SK-N-MC (cell line): ENCODE measurements at regions not wholly inside any gene's neighbourhood (a gene's known extent, or its start where the extent isn't known, plus 50 kb on each side); places are given as distances from the start of the nearest gene placed in this dataset.

ENCODE experiments used
- DNase-seq: peaks from one replicate; pipeline ENCODE4 v3.0.0-alpha.2; 2011; ENCODE audit warnings: low read depth, low spot score
- H3K27ac ChIP-seq: fragments of 200-600 bp; sonication (generic); 2 replicates; pipeline ENCODE4 v1.5.1; 2016; ENCODE audit warnings: mixed run types
- H3K36me3 ChIP-seq: fragments of 200-600 bp; sonication (generic); 2 replicates; pipeline ENCODE4 v1.6.1; 2017; ENCODE audit warnings: antibody characterized with exemption, low read length, mixed read lengths; ENCODE audit not compliant: insufficient read depth
- H3K4me3 ChIP-seq: fragments of 200-600 bp; sonication (generic); 2 replicates; pipeline ENCODE4 v1.5.1; 2016
- H3K9ac ChIP-seq: fragments of 200-600 bp; sonication (generic); 2 replicates; pipeline ENCODE4 v1.8.0; 2017; ENCODE audit warnings: mixed run types, mixed read lengths; ENCODE audit not compliant: insufficient read length
- H3K9me3 ChIP-seq: fragments of 200-600 bp; sonication (generic); 2 replicates; pipeline ENCODE4 v1.6.1; 2017; ENCODE audit warnings: low read depth, mild to moderate bottlenecking, antibody characterized with exemption, low read length, moderate library complexity, mixed read lengths
- EZH2 ChIP-seq: fragments of 200-600 bp; sonication (generic); IDR thresholded peaks from one replicate; pipeline ENCODE4 v1.6.1; 2017; ENCODE audit warnings: antibody characterized with exemption
- FOXP2 ChIP-seq: optimal IDR thresholded peaks from 2 replicates; pipeline ENCODE3; 2011; ENCODE audit warnings: mild to moderate bottlenecking, moderate library complexity; ENCODE audit not compliant: insufficient read depth; ENCODE audit errors: extremely low read length, control extremely low read depth
- POLR2AphosphoS5 ChIP-seq: IDR thresholded peaks from 2 replicates; pipeline ENCODE4 v1.6.1; 2012; ENCODE audit warnings: mild to moderate bottlenecking, low read depth, low read length, borderline replicate concordance

DNA sequence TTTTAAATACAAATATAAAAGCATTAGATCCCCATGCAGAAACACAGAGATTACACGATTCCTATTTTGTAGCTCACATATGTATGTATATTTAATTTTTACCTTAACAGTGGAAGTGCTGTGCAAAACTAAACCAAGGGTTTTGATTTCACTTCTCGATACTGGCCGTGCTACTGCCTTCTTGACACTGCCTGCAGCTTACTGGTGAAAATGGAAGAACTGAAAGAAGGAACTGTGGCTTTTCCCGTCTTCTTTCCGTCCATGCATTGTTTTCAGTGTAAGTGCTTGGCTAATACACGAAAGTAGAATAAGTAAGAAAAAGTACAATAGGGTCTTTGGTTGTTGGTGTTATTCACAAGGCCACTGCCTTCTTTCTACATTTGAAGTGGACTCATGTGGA is 129.5 kb downstream of the NDUFA10 start:
- DNase-seq: no peak
- Histone ChIP-seq H3K27ac (no peak overlapping the region), H3K9ac (no peak overlapping the region), H3K4me3 (no peak overlapping the region), H3K36me3 (no peaks in the 10 kb centered on the region), H3K9me3 (no peaks in the 10 kb centered on the region)
- TF ChIP-seq EZH2 (no peak), POLR2AphosphoS5 (no peak), FOXP2 (no peak)

DNA sequence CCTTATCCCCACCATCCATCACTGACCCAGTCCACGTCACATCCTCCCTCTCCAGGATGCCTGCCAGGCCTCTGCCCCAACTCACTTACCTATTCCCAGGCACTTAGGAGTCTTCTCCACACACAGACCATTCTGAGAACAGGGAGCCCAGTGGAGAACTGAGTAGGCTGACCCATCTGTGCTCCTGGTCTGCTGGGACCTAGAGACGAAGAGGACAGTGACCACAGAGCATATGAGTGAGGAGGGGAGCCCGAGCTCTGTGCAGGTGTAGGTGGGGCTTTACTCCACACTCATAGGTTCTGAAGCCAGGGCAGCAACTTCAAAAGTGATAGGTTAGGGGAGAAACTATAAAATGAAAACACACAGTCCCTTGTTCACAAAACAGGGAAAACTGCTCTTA is 130.0 kb downstream of the NDUFA10 start:
- H3K36me3 ChIP-seq: no peaks in the 10 kb centered on the region
- no peak for DNase-seq
- H3K4me3 ChIP-seq: no peak overlapping the region
- TF ChIP-seq POLR2AphosphoS5: no peak
- no peak for TF ChIP-seq FOXP2
- no peak for TF ChIP-seq EZH2
- H3K27ac ChIP-seq: no peak overlapping the region
- H3K9me3 ChIP-seq: no peaks in the 10 kb centered on the region
- no peak overlapping the region for H3K9ac ChIP-seq

DNA sequence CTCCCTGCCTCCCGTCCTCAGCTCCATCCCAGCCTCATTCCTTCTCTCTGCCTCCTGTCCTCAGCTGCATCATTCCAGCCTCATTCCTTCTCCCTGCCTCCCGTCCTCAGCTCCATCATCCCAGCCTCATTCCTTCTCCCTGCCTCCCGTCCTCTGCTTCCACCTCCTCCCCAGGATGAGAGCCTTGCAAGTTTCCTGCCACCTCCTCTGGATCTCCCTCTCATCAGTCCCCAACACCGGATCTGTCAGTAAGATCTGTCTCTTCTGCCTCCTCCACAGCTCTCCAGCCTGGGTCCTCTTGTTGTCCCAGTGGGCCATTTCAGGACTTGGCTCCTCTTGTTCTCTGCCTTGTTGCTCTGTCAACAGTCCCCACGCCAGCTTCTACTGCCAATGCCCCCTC is 130.9 kb downstream of the NDUFA10 start:
- TF ChIP-seq FOXP2 (no peak), EZH2 (no peak)
- H3K4me3 ChIP-seq: no peak overlapping the region
- DNase-seq: no peak
- no peaks in the 10 kb centered on the region for H3K36me3 ChIP-seq
- no peak overlapping the region for H3K27ac ChIP-seq
- H3K9me3 ChIP-seq: no peaks in the 10 kb centered on the region
- no peak overlapping the region for H3K9ac ChIP-seq

DNA sequence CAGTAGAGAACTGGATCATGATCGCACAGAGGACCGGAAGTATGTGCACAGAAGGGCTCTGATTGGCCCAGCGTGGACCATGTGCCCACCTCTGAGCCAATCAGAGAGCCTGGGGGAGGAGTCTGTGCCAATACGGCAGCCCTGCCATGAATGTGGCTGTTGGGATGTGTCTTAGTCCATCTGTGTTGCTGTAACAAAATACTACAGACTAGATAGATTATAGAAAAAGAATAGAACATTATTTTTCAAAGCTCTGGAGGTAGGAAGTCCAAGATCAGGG is 132.0 kb downstream of the NDUFA10 start:
- TF ChIP-seq FOXP2: no peak
- H3K9ac ChIP-seq: no peak overlapping the region
- H3K9me3 ChIP-seq: no peaks in the 10 kb centered on the region
- DNase-seq: no peak
- H3K36me3 ChIP-seq: no peaks in the 10 kb centered on the region
- no peak overlapping the region for H3K4me3 ChIP-seq
- no peak overlapping the region for H3K27ac ChIP-seq

- no peak for DNase-seq
- TF ChIP-seq FOXP2: no peak
- no peak for TF ChIP-seq EZH2
- TF ChIP-seq POLR2AphosphoS5: no peak
- Histone ChIP-seq H3K9me3 (no peaks in the 10 kb centered on the region), H3K4me3 (no peak overlapping the region), H3K9ac (no peak overlapping the region), H3K36me3 (no peaks in the 10 kb centered on the region), H3K27ac (no peak overlapping the region)
Observed at GRCh38 chr2:239892441-239893235, 132.5 kb downstream of the NDUFA10 start.

DNA sequence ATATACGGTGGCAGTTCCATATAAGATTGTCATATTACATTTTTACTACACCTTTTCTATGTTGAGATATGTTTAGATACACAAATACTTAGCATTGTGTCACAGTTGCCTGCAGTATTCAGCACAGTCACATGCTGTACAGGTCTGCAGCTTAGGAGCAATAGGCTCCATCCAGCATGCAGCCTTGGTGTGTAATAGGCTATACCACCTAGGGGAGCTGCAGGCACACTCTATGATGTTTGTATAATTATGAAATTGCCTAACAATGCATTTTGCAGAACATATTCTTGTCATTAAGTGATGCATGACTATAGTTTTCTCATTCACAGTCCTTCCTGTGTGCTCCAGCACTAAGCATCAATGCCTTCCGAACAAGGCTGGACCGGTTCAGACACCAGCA is 133.4 kb downstream of the NDUFA10 start:
- no peak for DNase-seq
- Histone ChIP-seq H3K9me3 (no peaks in the 10 kb centered on the region), H3K36me3 (no peaks in the 10 kb centered on the region), H3K4me3 (no peak overlapping the region), H3K27ac (no peak overlapping the region), H3K9ac (no peak overlapping the region)
- TF ChIP-seq EZH2 (no peak), POLR2AphosphoS5 (no peak), FOXP2 (no peak)

DNA sequence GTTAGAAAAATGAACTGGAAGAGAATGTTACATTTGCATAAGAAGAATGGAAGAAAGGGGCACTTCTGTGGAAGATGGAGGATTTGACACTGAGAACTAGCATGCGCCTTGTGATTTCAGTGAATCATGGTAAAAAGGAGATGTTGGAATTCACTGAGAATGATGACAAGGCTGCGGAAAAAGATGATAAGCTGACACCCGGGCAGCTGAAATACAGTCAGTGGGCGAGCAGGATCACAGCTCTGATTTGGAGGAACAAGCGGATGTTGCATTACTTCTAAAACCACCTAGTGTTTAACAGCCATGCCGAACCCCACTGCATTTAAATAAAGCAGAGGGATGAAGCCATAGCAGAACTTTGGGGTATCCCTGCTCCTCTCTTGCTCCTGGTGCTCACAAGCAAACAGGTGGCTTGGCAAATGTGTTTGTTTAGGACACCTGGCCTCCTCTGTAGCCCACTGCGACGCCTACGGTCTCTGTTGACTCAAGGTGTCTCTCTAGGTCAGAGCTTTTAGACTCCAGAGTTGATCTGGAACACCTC is 134.9 kb downstream of the NDUFA10 start:
- no peak for DNase-seq
- TF ChIP-seq FOXP2 (no peak), POLR2AphosphoS5 (no peak), EZH2 (no peak)
- H3K9me3 ChIP-seq: 0 out of 2 replicates have a peak, but pooled peaks cover 5% of the 10 kb centered on the region
- no peak overlapping the region for H3K27ac ChIP-seq
- no peaks in the 10 kb centered on the region for H3K36me3 ChIP-seq
- no peak overlapping the region for H3K4me3 ChIP-seq
- no peak overlapping the region for H3K9ac ChIP-seq

DNA sequence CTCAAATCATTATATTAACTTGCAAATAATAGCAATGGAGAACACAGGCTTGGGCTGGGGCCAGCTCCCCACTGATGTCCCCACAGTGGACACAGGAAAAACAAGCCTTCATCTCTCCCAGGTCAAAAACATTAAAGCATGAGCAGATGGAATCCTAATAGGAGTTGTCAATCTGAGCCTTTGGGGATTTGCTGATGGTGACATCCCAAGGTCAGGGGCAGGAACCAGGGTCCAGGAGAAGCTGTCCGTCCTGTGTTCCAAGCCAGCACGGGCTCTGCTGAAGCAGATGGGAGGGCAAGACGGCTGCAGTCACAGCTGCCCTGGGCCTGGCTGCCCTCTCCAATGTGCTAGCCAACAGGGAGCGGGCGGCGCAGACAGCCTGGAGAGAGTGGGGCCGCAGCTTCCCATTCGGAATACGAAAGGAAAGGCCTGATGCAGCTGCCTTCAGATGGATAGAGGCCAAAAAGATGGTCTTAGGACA is 135.5 kb downstream of the NDUFA10 start:
- TF ChIP-seq FOXP2 (no peak), POLR2AphosphoS5 (no peak), EZH2 (no peak)
- Histone ChIP-seq H3K9ac (no peak overlapping the region), H3K4me3 (no peak overlapping the region), H3K36me3 (no peaks in the 10 kb centered on the region), H3K9me3 (peaks cover 7% of the 10 kb centered on the region), H3K27ac (no peak overlapping the region)
- no peak for DNase-seq

GRCh38 chr2:239887604-239888003 is 137.5 kb downstream of the NDUFA10 start:
- Histone ChIP-seq H3K4me3 (no peak overlapping the region), H3K9me3 (peaks cover 11% of the 10 kb centered on the region), H3K36me3 (no peaks in the 10 kb centered on the region), H3K9ac (no peak overlapping the region), H3K27ac (no peak overlapping the region)
- DNase-seq: no peak
- TF ChIP-seq EZH2 (no peak), POLR2AphosphoS5 (no peak), FOXP2 (no peak)
